Smooth muscle cell (in vitro differentiated cells): ENCODE measurements at regions not wholly inside any gene's neighbourhood (a gene's known extent, or its start where the extent isn't known, plus 50 kb on each side); places are given as distances from the start of the nearest gene placed in this dataset.

Experiments
- DNase-seq: peaks from one replicate; lab custom pipeline; 2025; ENCODE audit not compliant: unreplicated experiment; lab: John Stamatoyannopoulos, UW
- H2AFZ ChIP-seq: fragments of 200-600 bp; sonication (generic); 2 replicates; pipeline ENCODE4 v1.6.0; 2016; ENCODE audit warnings: antibody characterized with exemption, low read depth, mild to moderate bottlenecking
- H3F3A ChIP-seq: fragments of 200-600 bp; sonication (generic); 2 replicates; pipeline ENCODE4 v1.6.0; 2017; ENCODE audit warnings: antibody characterized with exemption, low read depth
- H3K27ac ChIP-seq: fragments of 200-600 bp; sonication (generic); 2 replicates; pipeline ENCODE4 v1.5.1; 2016; ENCODE audit warnings: low read depth, mild to moderate bottlenecking
- H3K27me3 ChIP-seq: fragments of 200-600 bp; sonication (generic); 2 replicates; pipeline ENCODE4 v1.6.1; 2016; ENCODE audit warnings: low read depth, mild to moderate bottlenecking
- H3K36me3 ChIP-seq: fragments of 200-600 bp; sonication (generic); 2 replicates; pipeline ENCODE4 v1.5.1; 2016; ENCODE audit warnings: low read depth
- H3K4me1 ChIP-seq: fragments of 200-600 bp; sonication (generic); 2 replicates; pipeline ENCODE4 v1.5.1; 2016; ENCODE audit warnings: low read depth
- H3K4me2 ChIP-seq: fragments of 200-600 bp; sonication (generic); 2 replicates; pipeline ENCODE4 v1.6.0; 2016; ENCODE audit warnings: mild to moderate bottlenecking
- H3K4me3 ChIP-seq: fragments of 200-600 bp; sonication (generic); 2 replicates; pipeline ENCODE4 v1.5.1; 2016; ENCODE audit warnings: mild to moderate bottlenecking
- H3K79me2 ChIP-seq: fragments of 200-600 bp; sonication (generic); 2 replicates; pipeline ENCODE4 v1.6.0; 2016; ENCODE audit warnings: low read depth, mild to moderate bottlenecking
- H3K9ac ChIP-seq: fragments of 200-600 bp; sonication (generic); 2 replicates; pipeline ENCODE4 v1.6.0; 2016; ENCODE audit warnings: low read depth
- H3K9me3 ChIP-seq: fragments of 200-600 bp; sonication (generic); replicated peaks from 2 replicates; pipeline ENCODE4 v1.5.1; 2016; ENCODE audit warnings: low read depth
- H4K20me1 ChIP-seq: fragments of 200-600 bp; sonication (generic); 2 replicates; pipeline ENCODE4 v1.6.0; 2016; ENCODE audit warnings: low read depth
- WGBS: methylation state at CpG from one replicate; pipeline ENCODE4 v1.1.7; 2016; ENCODE audit warnings: low lambda C conversion rate; 5-methylcytosine and 5-hydroxymethylcytosine counted together
- TF ChIP-seq, protein P1 (sequence below): fragments of 200-600 bp; sonication (generic); IDR thresholded peaks from 2 replicates; pipeline ENCODE4 v1.5.1; 2017; ENCODE audit warnings: borderline replicate concordance, mild to moderate bottlenecking, antibody characterized with exemption; ENCODE audit not compliant: insufficient read depth, poor library complexity, severe bottlenecking

DNA sequence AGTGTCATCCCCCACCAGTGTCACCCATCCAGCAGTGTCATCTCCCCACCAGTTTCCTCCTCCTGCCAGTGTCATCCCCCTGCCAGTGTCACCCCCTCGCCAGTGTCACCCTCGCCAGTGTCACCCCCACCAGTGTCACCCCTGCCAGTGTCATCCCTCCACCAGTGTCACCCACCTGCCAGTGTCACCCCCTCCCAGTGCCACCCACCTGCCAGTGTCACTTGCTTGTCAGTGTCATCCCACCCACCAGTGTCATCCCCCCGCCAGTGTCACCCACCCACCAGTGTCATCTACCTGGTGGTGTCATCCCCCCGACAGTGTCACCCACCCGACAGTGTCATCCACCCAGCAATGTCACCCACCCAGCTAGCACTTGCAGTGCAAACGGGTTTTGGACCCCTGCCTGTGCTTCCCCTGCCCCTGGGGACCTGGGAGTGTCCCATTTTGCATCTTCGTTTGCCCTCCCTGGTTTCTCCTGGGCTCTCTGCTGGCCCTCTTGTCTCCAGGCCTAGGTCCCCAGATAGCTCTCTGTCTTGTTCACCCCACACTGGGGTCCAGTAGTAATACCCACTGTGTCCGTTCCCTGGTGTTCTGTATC lies 99.8 kb upstream of the PRR20G start:
- Histone ChIP-seq H3K9me3 (no peaks in the 10 kb centered on the region), H3K4me2 (no peak overlapping the region), H3K27me3 (no peaks in the 10 kb centered on the region), H4K20me1 (no peaks in the 10 kb centered on the region), H3K36me3 (no peaks in the 10 kb centered on the region), H3K9ac (no peak overlapping the region), H3K4me3 (no peak overlapping the region), H3F3A (no peaks in the 10 kb centered on the region), H3K4me1 (no peaks in the 10 kb centered on the region), H2AFZ (no peak overlapping the region), H3K27ac (no peak overlapping the region), H3K79me2 (no peaks in the 10 kb centered on the region)
- 90% methylated on average over 7 of the region's 8 CpGs for WGBS
- DNase-seq: no peak
- TF ChIP-seq, protein P1, sequence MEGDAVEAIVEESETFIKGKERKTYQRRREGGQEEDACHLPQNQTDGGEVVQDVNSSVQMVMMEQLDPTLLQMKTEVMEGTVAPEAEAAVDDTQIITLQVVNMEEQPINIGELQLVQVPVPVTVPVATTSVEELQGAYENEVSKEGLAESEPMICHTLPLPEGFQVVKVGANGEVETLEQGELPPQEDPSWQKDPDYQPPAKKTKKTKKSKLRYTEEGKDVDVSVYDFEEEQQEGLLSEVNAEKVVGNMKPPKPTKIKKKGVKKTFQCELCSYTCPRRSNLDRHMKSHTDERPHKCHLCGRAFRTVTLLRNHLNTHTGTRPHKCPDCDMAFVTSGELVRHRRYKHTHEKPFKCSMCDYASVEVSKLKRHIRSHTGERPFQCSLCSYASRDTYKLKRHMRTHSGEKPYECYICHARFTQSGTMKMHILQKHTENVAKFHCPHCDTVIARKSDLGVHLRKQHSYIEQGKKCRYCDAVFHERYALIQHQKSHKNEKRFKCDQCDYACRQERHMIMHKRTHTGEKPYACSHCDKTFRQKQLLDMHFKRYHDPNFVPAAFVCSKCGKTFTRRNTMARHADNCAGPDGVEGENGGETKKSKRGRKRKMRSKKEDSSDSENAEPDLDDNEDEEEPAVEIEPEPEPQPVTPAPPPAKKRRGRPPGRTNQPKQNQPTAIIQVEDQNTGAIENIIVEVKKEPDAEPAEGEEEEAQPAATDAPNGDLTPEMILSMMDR: no peak

DNA sequence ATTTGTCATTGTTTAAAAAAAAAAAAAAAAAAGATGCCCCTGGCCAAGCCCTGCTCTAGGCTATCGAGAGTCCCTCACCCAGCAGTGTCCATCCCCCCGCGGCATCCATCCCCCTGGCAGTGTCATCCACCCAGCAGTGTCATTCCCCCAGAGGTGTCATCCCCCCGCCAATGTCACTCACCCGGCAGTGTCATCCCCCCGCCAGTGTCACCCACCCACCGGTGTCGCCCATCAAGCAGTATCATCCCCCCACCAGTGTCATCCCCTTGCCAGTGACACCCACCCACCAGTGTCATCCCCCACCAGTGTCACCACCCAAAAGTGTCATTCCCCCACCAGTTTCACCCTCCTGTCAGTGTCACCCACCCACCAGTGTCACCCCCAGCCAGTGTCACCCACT lies 99.3 kb upstream of the PRR20G start:
- H3K36me3 ChIP-seq: no peaks in the 10 kb centered on the region
- no peaks in the 10 kb centered on the region for H3K27me3 ChIP-seq
- TF ChIP-seq, protein P1: no peak
- no peak overlapping the region for H3K9ac ChIP-seq
- H2AFZ ChIP-seq: no peak overlapping the region
- no peak for DNase-seq
- WGBS: 96% methylated on average over 7 of the region's 8 CpGs
- no peaks in the 10 kb centered on the region for H3K9me3 ChIP-seq
- no peaks in the 10 kb centered on the region for H3K79me2 ChIP-seq
- no peak overlapping the region for H3K4me2 ChIP-seq
- H4K20me1 ChIP-seq: no peaks in the 10 kb centered on the region
- no peaks in the 10 kb centered on the region for H3K4me1 ChIP-seq
- no peaks in the 10 kb centered on the region for H3F3A ChIP-seq
- H3K27ac ChIP-seq: no peak overlapping the region
- H3K4me3 ChIP-seq: no peak overlapping the region

DNA sequence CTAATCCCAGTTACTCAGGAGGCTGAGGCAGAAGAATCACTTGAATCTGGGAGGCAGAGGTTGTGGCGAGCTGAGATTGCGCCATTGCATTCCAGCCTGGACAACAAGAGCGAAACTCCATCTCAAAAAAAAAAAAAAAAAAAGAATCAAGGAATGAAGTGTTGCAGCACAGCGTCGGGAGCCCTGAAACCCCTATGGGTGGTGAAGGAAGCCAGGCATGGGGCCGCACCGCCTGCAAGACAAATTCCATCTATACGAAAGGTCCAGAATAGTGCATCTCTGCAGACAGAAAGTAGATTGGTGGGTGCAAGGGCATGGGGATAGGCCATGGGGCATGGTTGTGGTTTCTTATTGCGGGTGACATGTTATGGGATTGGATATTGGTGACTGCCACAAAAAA lies 98.6 kb upstream of the PRR20G start:
- DNase-seq: no peak
- Histone ChIP-seq H3K9ac (no peak overlapping the region), H3K79me2 (no peaks in the 10 kb centered on the region), H3K36me3 (no peaks in the 10 kb centered on the region), H3F3A (no peaks in the 10 kb centered on the region), H3K4me3 (no peak overlapping the region), H3K27me3 (no peaks in the 10 kb centered on the region), H3K4me1 (no peaks in the 10 kb centered on the region), H4K20me1 (no peaks in the 10 kb centered on the region), H2AFZ (no peak overlapping the region), H3K4me2 (no peak overlapping the region), H3K27ac (no peak overlapping the region), H3K9me3 (no peaks in the 10 kb centered on the region)
- WGBS: 85% methylated on average over 9 of the region's 9 CpGs
- TF ChIP-seq, protein P1: no peak

DNA sequence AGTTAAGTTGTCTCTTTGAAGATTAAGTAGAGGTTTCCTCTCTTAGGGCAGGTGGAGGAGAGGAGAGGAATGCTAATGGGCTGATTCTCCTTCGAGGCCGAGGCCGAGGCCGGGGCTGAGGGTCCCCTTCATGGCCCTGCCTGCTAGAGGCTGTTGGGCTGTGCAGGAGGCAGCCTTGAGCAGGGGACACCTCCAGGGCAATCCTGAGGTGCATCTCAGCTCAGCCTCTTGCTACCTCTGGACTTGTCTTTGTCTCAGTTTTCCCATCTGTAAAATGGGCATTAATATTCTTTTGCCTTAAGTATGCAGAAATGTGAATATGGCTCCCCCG lies 97.7 kb upstream of the PRR20G start:
- H3K27ac ChIP-seq: no peak overlapping the region
- no peaks in the 10 kb centered on the region for H4K20me1 ChIP-seq
- no peak overlapping the region for H3K9ac ChIP-seq
- no peaks in the 10 kb centered on the region for H3K79me2 ChIP-seq
- H2AFZ ChIP-seq: no peak overlapping the region
- no peak for DNase-seq
- WGBS: 91% methylated on average over 5 of the region's 5 CpGs
- no peaks in the 10 kb centered on the region for H3K36me3 ChIP-seq
- H3F3A ChIP-seq: no peaks in the 10 kb centered on the region
- no peaks in the 10 kb centered on the region for H3K27me3 ChIP-seq
- H3K9me3 ChIP-seq: no peaks in the 10 kb centered on the region
- no peak overlapping the region for H3K4me2 ChIP-seq
- no peak overlapping the region for H3K4me3 ChIP-seq
- H3K4me1 ChIP-seq: no peaks in the 10 kb centered on the region
- TF ChIP-seq, protein P1: no peak
